CD4-positive, alpha-beta T cell (primary cell): ENCODE measurements at regions not wholly inside any gene's neighbourhood (a gene's known extent, or its start where the extent isn't known, plus 50 kb on each side); places are given as distances from the start of the nearest gene placed in this dataset.

Experiments
- ATAC-seq: fragments of 200-7000 bp; cut with Tn5 transposase; one replicate; pipeline ENCODE4 v1.10.0; 2022; ENCODE audit warnings: mild to moderate bottlenecking; ENCODE audit not compliant: poor library complexity
- CTCF ChIA-PET: fragments of 350-600 bp; sonication (Branson Sonifier 250); formaldehyde crosslinking; loops from one replicate; lab custom pipeline; 2021; ENCODE audit warnings: antibody characterized with exemption, inconsistent platforms; lab: Charles Lee
- POLR2A ChIA-PET: fragments of 350-600 bp; sonication (Branson Sonifier 250); formaldehyde crosslinking; loops from one replicate; lab custom pipeline; 2021; ENCODE audit warnings: antibody characterized with exemption, inconsistent platforms; lab: Charles Lee
- DNase-seq, 14 experiments: peaks; one replicate each; pipeline ENCODE4 v3.0.0-alpha.2; 2013 to 2020; ENCODE audit warnings: mixed read lengths in 2 of 14
- H3K27ac ChIP-seq, 2 donors: one replicate each; pipeline versions ENCODE4 v1.5.1 to v1.7.0; 2013; ENCODE audit warnings: low read length in 2 of 2, low read depth in 1 of 2, mild to moderate bottlenecking in 1 of 2
- H3K27me3 ChIP-seq, 2 experiments: 1 replicate in 1 of 2; 2 replicates in 1 of 2; pipeline versions ENCODE4 v1.6.1 to v1.7.0; 2013; ENCODE audit warnings: low read length in 2 of 2, control low read depth in 1 of 2, mild to moderate bottlenecking in 1 of 2, moderate library complexity in 1 of 2; ENCODE audit not compliant: insufficient read depth in 2 of 2, control insufficient read depth in 1 of 2
- H3K36me3 ChIP-seq: one replicate; pipeline ENCODE4 v1.6.1; 2013; ENCODE audit warnings: low read length, control low read depth; ENCODE audit not compliant: insufficient read depth
- H3K4me1 ChIP-seq: one replicate; pipeline ENCODE4 v1.6.1; 2013; ENCODE audit warnings: low read length, control low read depth; ENCODE audit not compliant: insufficient read depth
- H3K4me3 ChIP-seq: one replicate; pipeline ENCODE4 v1.5.1; 2013; ENCODE audit warnings: mild to moderate bottlenecking, low read length, moderate library complexity
- H3K9me3 ChIP-seq, 2 experiments: 1 replicate in 1 of 2; 2 replicates in 1 of 2; pipeline versions ENCODE4 v1.6.1 to v1.7.0; 2013; ENCODE audit warnings: low read length in 2 of 2, mild to moderate bottlenecking in 2 of 2, control low read depth in 1 of 2, moderate library complexity in 1 of 2; ENCODE audit not compliant: control insufficient read depth in 1 of 2, insufficient read depth in 1 of 2
- H3K27ac Mint-ChIP-seq: one replicate; pipeline ENCODE4 v1.8.0; 2020; ENCODE audit warnings: mixed read lengths
- H3K27me3 Mint-ChIP-seq: one replicate; pipeline ENCODE4 v1.8.0; 2021; ENCODE audit warnings: mixed read lengths
- H3K36me3 Mint-ChIP-seq: one replicate; pipeline ENCODE4 v1.8.0; 2021; ENCODE audit warnings: low read depth, mixed read lengths
- H3K4me1 Mint-ChIP-seq: one replicate; pipeline ENCODE4 v1.8.0; 2021; ENCODE audit warnings: low read depth, mixed read lengths
- H3K4me3 Mint-ChIP-seq: one replicate; pipeline ENCODE4 v1.8.0; 2020; ENCODE audit warnings: mild to moderate bottlenecking, mixed read lengths
- H3K9me3 Mint-ChIP-seq: one replicate; pipeline ENCODE4 v1.8.0; 2020; ENCODE audit warnings: mixed read lengths
- CTCF ChIP-seq: fragments of 200-600 bp; IDR thresholded peaks from one replicate; pipeline ENCODE4 v1.8.0; 2022; ENCODE audit warnings: antibody characterized with exemption, mild to moderate bottlenecking
- intact Hi-C, 2 experiments: fragments of 100-400 bp; cut with DNase I in 1 of 2; cut with micrococcal nuclease in 1 of 2; formaldehyde crosslinking; loops; one replicate each; pipeline versions ENCODE4 v1.15.1 to v1.9.0; 2023 to 2025; cut with DNase I, micrococcal nuclease

DNA sequence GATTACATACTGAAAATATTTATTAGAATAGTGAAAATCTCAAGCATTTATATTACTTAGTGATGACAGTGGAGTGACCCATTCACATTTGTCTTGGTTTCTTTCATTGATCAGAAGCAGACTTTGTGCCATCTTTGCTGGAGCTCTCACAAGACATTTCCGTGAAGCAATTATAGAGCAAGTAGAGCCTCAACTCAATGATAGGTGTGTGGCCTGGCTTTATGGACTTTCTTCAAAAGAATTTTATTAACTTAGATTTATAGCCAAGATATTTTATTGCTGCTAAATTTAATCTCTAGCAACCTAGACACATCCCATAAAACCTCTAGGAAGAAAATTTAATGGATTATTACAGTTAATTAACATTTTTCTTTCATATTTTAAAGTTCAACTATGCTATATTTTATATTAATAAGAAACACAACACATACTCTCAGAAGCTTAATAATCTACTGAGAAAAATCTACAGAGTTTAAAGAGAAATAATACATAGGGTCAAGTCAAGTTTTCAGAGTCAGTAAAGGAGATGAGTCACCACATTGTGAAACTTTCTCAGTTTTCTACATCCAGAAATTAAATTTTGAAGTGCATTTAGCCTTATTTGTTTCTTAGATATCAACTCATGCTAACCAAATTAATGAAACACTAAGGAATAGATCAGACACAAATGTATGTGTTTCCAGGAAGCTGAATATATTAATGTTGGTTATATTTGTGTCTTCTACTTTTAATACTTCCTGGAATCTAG is 160.5 kb downstream of the LACC1 start:
- CTCF ChIA-PET: no interaction called here
- intact Hi-C loops: loop anchor here in 1 of 2 experiments (5.0 kb wide), 1 partner anchor 443 kb away; no protein-coding TSS in a partner anchor
- peaks cover 7% of the 10 kb centered on the region for H3K27me3 Mint-ChIP-seq
- no peak overlapping the region for H3K4me3 Mint-ChIP-seq
- no peak overlapping the region for H3K27ac ChIP-seq
- H3K9me3 ChIP-seq: peaks cover 0 to 4% of the 10 kb centered on the region in 2 experiments
- TF ChIP-seq CTCF: no peak
- H3K4me1 Mint-ChIP-seq: no peaks in the 10 kb centered on the region
- POLR2A ChIA-PET: no interaction called here
- no peaks in the 10 kb centered on the region for H3K36me3 ChIP-seq
- no peak for ATAC-seq
- no peaks in the 10 kb centered on the region for H3K4me1 ChIP-seq
- H3K27me3 ChIP-seq: peaks cover 0 to 4% of the 10 kb centered on the region in 2 experiments
- no peaks in the 10 kb centered on the region for H3K36me3 Mint-ChIP-seq
- H3K4me3 ChIP-seq: no peak overlapping the region
- DNase-seq: no peak
- H3K9me3 Mint-ChIP-seq: peaks cover 5% of the 10 kb centered on the region
- H3K27ac Mint-ChIP-seq: no peak overlapping the region

DNA sequence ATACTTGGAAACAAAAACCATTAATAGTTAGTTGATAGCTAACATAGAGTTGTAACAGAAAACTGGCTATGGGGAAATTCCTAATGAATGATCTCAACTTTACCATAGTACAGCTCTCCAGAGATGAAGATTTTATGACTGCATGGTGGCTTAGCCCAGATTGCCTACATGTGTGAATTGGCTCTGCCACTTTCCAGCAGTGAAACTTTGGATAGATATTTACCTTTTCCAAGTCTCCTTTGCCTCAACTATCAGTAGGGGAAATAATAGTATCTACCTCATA is 161.1 kb downstream of the LACC1 start:
- H3K27ac ChIP-seq: no peak overlapping the region
- no peaks in the 10 kb centered on the region for H3K4me1 Mint-ChIP-seq
- peaks cover 0 to 4% of the 10 kb centered on the region in 2 experiments for H3K27me3 ChIP-seq
- H3K27ac Mint-ChIP-seq: no peak overlapping the region
- CTCF ChIA-PET: no interaction called here
- no peak overlapping the region for H3K4me3 ChIP-seq
- no peaks in the 10 kb centered on the region for H3K36me3 ChIP-seq
- no peak for TF ChIP-seq CTCF
- intact Hi-C loops: loop anchor here in 1 of 2 experiments (5.0 kb wide), 1 partner anchor 443 kb away; no protein-coding TSS in a partner anchor
- H3K4me3 Mint-ChIP-seq: no peak overlapping the region
- POLR2A ChIA-PET: no interaction called here
- no peak for ATAC-seq
- H3K4me1 ChIP-seq: no peaks in the 10 kb centered on the region
- H3K9me3 Mint-ChIP-seq: peaks cover under 1% of the 10 kb centered on the region
- H3K36me3 Mint-ChIP-seq: no peaks in the 10 kb centered on the region
- peaks cover 2% of the 10 kb centered on the region for H3K27me3 Mint-ChIP-seq
- peaks cover 0 to 4% of the 10 kb centered on the region in 2 experiments for H3K9me3 ChIP-seq
- no peak for DNase-seq

- Mint-ChIP-seq H3K4me3 (no peak overlapping the region), H3K27ac (no peak overlapping the region), H3K27me3 (peaks cover 29% of the 10 kb centered on the region), H3K4me1 (no peaks in the 10 kb centered on the region), H3K9me3 (no peaks in the 10 kb centered on the region), H3K36me3 (no peaks in the 10 kb centered on the region)
- Histone ChIP-seq H3K4me3 (no peak overlapping the region), H3K36me3 (no peaks in the 10 kb centered on the region), H3K4me1 (no peaks in the 10 kb centered on the region), H3K27me3 (peaks cover 8 to 17% of the 10 kb centered on the region in 2 experiments), H3K9me3 (no peaks in the 10 kb centered on the region), H3K27ac (no peak overlapping the region)
- no peak for DNase-seq
- no peak for ATAC-seq
- ChIA-PET CTCF (interaction anchor here (0.8 kb wide), 1 partner anchor 398 kb away, joined by 3 read pairs; no protein-coding TSS in a partner anchor), POLR2A (no interaction called here)
- intact Hi-C loops: loop anchor here in 1 of 2 experiments (5.0 kb wide), 1 partner anchor 447 kb away; no protein-coding TSS in a partner anchor
- TF ChIP-seq CTCF: no peak
These were observed 165.0 kb downstream of the LACC1 start for GRCh38 chr13:44044547-44045179.
